GM21825 (cell line): ENCODE measurements at regions not wholly inside any gene's neighbourhood (a gene's known extent, or its start where the extent isn't known, plus 50 kb on each side); places are given as distances from the start of the nearest gene placed in this dataset.

Experiments
- ATAC-seq: cut with Tn5 transposase; IDR thresholded peaks from one replicate; pipeline ENCODE4 v1.9.1; 2021; ENCODE audit warnings: mild to moderate bottlenecking, moderate library complexity; ENCODE audit not compliant: unreplicated experiment

DNA sequence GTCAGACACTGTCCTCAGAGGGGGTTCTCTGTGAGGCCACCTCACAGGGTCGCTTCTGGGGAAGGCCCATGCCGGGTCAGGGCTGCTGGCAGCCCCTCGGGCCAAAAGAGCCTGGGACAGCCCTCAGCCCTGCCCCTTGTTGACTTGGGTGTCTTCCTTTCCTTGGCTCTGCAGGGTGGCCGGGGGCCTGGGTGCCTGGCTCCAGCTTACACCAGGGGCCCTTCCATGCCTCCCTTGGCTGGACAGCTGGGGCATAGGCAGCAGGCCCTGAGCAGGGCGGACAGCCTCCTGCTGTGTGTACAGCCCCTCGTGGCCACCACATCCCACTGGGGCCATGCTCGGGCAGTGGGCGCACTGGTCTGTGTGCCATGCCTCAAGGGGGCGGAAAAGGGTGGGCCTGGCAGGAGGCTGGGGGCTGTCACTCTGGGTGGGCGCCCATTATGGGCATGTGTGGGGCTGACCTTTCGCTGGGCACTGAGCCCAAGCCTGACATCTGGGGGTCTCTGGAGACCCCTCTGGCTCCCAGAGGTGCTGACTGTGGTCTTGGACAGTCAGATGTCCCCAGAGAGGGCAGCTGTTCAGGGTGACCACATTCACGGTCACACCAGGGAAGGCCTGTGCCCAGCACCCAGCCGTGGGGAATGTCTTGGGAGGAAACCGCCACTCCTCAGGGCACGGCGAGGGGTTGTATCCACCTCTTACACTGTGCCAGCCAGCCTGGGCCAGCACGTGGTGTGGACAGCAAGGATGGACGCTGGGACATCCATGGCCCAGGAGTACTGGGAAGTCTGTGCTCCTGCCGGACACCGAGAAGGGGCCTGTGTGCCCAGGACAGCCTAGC lies 313.3 kb downstream of the TMEM121 start:
- no peak for ATAC-seq

DNA sequence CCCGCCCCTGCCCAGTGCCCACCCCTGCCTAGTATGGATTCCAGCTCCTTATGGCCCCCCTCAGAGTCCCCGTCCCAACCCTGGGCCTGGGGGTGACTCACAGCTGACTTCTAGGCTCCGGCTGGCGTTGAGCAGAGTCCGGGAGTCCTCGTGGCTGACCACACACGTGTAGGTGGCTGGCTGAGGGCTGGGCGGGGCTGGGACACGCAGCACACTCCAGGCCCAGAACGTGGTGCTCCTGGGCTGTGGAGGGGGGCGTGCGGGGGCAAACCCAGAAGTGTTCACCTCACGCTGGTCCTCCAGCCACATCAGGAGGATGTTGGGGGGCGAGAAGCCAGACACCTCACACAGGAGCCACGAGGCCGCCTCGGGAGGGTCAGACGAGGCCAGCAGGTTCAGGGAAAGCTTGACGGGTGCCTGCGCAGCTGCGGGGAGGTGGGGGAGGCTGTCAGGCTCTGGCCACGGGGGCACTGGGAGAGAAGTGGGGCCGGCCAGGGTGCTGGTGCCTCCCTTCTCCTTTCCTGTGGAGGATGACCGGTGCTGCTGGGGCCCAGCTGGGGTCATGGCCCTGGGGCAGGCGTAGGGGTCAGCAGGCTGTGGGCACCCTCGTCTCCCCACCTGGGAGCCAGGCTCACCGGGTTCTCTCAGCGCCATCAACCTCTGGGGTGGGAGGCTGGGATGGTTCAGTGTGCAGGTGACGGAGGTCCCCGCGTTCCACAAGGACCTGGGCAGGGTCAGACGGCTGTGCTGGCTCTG lies 314.1 kb downstream of the TMEM121 start:
- no peak for ATAC-seq

DNA sequence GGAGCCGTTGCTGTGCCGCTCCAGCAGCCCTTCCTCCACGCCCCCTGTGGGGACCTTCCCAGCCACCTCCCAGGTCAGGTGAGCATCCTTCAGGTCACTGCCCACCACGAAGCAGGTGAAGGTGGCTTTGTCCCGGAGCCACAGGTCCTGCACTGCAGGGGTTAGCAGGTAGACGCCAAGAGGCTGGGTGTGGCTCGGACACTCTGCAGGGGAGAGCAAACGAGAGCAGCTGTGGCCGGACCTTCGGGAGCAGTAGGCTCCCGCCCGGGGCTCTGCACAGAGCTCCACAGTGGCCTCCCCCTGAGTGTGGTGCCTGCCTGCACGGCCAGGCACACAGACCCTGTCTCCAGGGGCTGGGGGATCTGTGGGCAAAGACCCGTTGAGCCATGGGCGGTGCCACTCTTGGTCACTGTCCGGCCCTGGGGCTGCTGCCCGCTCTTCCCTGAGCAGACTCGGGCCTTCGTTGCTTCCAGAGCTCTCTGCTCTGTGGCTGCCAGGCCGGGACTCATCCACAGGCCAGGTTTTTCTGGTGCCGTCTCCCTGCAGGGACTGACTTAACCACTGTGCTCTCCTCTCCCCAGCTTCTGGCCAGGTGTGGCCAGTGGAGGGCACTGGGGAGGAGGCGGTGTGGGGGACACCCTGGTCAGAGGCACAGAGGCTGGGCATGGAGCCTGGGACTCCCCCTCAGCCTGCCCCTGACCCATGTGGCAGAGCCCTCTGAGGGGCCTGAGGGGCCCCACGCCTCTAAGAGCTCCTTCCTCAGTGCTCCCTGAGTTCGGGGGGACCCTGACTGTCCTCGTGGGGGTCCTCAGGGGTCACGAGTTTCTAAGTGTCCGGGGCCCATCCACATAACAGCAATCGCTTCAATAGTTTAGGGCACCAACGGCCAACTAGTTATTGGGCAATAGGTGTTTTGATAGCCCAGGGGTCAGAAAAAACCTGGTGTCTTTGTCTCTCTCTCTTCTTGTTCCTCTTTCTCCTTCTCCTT lies 314.9 kb downstream of the TMEM121 start:
- ATAC-seq = no peak

DNA sequence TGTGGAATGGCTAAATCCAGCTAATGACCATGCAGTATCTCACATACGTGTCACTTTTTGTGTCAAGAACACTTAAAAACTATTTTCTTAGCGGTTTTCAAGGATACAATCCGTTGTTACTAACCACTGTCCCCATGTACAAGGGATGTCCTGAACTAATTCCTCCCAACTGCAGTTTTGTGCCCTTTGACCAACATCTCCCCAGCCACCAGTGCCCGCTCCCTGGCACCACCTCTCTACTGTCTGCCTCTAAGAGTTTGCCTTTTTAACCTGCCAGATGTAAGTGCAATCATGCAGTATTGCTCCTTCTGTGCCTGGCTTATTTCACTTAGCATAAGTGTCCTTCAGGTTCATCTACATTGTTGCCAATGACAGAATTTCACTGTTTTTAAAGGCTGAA lies 315.7 kb downstream of the TMEM121 start:
- ATAC-seq = no peak

DNA sequence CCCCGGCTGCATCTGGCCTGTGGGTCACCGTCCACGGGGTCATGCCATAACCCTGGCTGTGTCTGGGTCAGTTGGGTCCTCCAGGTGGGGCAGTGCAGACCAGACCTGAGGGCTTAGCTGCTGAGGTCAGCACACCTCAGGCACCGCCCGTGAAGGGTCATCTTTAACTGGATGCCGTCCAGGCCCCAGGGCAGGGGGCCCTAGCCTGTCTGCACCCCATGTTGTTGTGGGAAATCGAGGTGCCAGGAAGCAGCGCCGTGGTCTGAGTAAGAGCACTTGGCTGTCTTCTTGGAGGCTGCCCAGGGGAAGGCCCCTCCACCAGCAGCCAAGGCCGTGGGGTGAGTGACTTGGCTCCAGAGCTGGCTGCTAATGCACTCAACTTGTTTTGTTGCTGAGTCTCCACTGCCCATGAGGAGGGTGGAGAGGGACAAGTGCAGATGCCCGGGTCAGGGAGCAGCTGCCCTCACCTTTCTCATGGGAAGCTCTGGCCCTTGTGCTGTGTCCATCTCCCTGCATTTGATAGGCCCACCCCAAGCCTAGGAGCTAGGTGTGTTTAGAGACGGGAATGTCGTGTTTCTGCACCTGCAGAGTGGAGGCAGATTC lies 317.2 kb downstream of the TMEM121 start:
- no peak for ATAC-seq

DNA sequence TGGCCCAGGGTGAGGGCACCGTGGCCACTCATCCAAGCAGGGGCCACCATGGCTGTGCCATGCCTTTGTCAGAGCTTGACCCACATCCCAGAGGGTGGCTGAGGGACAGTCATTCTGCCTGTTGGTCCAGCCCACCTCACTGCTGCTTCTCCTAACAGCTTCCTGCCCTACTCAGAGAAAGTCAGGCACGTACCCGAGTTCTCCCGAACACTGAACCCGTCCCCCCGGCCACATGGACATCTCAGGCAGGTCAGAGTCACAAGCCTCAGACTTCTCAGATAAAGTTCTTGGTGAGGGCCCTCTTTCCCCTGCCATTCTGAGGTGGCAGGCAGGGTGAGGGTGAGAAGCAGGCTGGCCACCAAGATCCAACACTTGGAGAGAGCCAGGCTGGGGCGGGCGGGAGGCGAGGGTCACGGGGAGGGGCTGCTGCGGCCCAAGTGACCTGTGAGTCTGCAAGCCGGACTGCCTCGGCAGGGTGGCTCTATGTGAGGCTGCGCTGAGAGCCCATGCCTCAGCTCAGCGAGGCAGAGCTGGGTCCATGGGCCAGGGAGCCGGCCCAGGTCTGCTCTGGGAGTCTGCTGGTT lies 317.8 kb downstream of the TMEM121 start:
- ATAC-seq = no peak

DNA sequence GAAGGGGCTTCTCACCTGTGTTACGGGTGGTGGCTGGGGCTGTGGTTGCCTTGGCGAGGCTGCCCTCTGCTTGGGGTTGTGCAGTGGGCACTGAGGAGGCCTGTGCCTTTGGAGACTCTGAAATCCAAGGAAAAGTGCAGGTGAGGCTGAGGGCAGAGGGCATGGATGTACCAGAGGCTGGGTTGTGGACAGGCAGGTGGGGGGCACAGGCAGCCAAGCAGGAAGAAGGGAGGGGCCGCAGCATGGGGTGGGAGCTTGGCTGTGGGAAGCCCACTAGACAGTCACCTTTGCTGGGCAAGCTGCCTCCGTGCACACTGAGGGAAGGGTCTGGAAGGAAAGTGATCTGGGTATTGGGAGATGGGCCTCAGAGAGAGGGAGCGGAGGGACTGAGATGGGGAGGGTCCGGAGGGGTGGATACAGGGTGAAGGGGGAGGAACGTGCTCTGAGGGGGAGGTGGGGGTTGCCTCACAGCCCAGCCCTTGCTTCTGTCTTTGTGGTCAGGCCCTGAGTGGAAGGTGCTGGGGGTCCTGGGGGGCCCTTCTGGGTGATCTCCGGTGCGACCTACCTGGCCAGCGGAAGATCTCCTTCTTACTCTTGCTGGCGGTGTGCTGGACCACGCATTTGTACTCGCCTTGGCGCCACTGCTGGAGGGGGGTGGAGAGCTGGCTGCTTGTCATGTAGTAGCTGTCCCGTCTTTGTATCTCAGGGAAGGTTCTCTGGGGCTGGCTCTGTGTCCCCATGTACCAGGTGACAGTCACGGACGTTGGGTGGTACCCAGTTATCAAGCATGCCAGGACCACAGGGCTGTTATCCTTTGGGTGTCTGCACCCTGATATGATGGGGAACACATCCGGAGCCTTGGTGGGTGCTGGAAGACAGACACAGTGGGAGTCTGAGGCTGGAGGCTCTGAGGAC lies 318.7 kb downstream of the TMEM121 start:
- ATAC-seq = no peak

DNA sequence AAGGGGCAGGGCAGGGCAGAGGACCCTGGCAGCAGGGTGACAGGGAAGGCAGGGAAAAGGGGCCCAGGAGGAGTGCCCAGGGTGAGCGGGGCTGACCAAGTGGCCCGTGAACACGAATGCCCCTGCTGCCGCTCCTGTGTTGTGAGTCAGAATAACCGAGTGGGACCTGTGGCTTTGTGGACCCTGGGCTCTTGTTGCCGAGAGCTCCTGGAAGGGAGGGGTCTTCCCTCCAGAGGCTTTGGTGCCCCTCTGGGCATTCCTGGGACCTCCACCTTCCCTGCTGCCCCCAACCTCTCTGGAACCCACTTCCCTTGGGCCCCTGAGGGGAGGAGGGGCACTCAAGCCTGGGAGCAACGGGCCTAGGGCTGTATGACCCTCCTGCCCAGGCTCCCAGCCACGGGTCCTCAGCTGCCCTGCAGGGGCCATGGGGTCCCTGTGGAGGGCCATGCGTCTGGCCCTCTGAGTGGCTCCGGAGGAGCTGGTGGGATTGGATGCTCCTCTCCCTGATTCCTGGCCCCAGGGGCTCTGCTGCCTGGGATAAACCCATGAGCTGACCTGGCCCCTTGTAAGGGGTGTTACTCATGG lies 319.4 kb downstream of the TMEM121 start:
- no peak for ATAC-seq

GRCh38 chr14:105846312-105846711 lies 319.9 kb downstream of the TMEM121 start:
- ATAC-seq = no peak

DNA sequence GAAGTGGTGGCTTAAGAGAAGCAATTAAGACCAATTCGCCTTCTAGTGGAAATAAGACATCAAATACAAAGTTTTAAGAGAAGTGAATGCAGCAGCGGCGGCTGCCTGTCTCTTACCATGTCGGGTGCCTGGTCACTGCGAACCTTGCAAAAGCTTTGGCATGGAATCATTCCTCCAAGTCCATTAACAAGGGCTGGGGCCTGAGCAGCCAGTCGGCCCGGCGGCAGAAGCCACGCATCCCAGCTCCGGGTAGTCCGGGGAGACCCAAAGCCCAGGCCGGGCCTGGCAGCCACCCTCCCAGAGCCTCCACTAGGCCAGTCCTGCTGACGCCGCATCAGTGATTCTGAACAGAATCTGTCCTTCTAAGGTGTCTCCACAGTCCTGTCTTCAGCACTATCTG lies 321.0 kb downstream of the TMEM121 start:
- ATAC-seq = no peak

DNA sequence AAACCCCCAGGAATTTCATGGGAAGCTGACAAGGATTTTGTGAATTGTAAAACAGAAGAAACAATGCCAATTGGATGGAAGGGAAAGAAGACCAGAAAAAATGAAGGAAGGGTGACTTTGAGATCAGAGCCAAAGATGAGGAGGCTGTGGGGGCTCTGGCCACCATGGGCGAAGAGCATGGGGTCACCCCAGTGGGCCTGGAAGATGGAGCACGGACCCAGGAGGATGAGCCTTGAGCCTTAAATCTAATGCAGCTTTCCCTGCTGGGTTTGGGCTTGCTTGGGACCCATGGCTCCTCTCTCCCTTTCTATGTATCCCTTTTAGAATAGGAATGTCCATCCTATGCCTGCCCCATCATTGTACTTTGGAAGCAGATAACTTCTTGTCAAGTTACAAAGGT lies 322.2 kb downstream of the TMEM121 start:
- ATAC-seq = no peak

GRCh38 chr14:105849933-105850626 lies 323.7 kb downstream of the TMEM121 start:
- ATAC-seq = no peak

DNA sequence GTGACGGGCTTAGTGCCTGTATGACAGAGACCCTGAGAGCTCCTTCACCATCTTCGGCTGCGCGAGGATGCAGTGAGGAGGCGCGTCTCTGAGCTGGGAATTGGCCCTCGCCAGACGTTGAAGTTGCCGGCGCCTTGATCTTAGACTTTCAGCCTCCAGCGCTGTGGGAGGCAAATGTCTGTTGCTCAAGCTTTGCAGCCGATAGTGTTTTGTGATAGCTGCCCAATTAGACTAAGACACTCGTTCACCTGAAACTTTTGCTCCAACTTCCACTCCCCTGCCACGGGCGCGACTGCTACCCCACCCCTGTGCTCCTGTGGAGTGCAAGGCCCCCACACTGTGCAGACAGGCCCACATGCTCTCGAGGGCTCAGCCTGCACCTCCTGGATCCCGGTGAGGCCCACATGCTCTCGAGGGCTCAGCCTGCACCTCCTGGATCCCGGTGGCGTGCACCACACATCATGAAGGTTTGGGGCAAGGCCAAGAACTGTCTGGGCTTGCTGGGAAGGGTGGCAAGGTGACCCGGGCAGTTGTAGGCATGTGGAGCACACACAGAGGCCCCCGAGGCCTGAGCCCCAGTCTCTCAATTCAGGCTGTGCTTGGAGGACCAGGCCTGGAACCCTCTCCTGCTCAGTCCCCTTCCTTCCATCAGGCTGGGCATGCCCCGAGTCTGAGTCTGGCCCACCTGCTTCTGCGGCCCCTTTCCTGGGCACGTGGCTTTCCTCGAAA lies 324.6 kb downstream of the TMEM121 start:
- no peak for ATAC-seq

GRCh38 chr14:105851716-105852377 lies 325.5 kb downstream of the TMEM121 start:
- ATAC-seq = no peak

GRCh38 chr14:105852378-105853088 lies 326.1 kb downstream of the TMEM121 start:
- no peak for ATAC-seq

DNA sequence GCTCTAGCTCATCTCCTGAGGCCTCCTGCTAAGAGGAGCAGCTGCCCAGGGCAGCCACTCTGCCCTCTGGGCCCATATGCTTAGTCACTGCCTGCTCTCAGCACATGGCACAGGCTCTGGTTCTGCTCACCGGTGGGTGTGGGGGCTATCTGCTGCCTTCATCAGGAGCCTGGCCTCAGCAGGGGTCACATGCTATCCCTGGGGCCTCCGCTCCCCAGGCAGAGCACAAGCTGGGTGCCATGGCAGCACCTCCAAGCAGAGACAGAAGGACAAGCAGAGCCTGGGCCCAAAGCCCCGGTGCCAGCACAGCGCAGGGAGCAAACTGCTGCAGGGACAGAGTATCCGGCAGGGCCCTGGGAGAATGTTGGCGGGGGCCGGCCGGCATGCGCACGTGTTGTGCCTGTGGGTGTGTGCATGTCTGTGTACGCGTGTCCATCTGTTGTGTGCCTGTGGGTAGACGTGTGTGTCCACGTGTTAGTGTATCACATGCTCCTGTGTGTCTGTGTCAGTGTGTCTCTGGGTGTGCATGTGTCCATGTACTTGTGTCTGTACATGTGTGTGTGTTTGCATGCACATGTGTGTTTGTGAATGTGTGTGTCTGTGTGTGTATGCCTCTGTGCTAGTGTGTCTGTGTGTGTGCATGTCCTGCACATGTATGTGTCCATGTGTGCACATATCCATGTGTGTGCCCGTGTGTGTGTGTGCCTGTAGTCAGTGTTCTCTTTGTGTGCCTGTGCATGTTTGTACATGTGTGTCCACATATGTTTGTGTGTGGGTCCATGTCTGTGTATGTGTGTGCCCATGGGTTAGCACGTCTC lies 326.9 kb downstream of the TMEM121 start:
- no peak for ATAC-seq
